HEK293 (cell line): ENCODE measurements at regions not wholly inside any gene's neighbourhood (a gene's known extent, or its start where the extent isn't known, plus 50 kb on each side); places are given as distances from the start of the nearest gene placed in this dataset.

Source experiments
- ZNF138 ChIP-seq: fragments of 450-650 bp; formaldehyde crosslinking; IDR thresholded peaks from 2 replicates; pipeline ENCODE4 v1.5.1; 2016; ENCODE audit warnings: missing biosample characterization, missing genetic modification characterization, borderline replicate concordance
- ZNF24 ChIP-seq: fragments of 450-650 bp; formaldehyde crosslinking; IDR thresholded peaks from 2 replicates; pipeline ENCODE4 v1.5.1; 2016; ENCODE audit warnings: missing biosample characterization, missing genetic modification characterization
- ZNF560 ChIP-seq: fragments of 450-650 bp; formaldehyde crosslinking; IDR thresholded peaks from 2 replicates; pipeline ENCODE4 v1.5.1; 2017; ENCODE audit warnings: missing biosample characterization, missing genetic modification characterization, borderline replicate concordance
- ZNF768 ChIP-seq: fragments of 450-650 bp; formaldehyde crosslinking; IDR thresholded peaks from 2 replicates; pipeline ENCODE4 v1.5.1; 2018; ENCODE audit warnings: missing biosample characterization, mild to moderate bottlenecking, missing genetic modification characterization
- ZNF776 ChIP-seq: fragments of 450-650 bp; formaldehyde crosslinking; IDR thresholded peaks from 2 replicates; pipeline ENCODE4 v1.5.0; 2017; ENCODE audit warnings: missing biosample characterization, missing genetic modification characterization, borderline replicate concordance
- TF ChIP-seq, protein P1 (sequence below): fragments of 450-650 bp; formaldehyde crosslinking; IDR thresholded peaks from 2 replicates; pipeline ENCODE4 v1.5.1; 2016; ENCODE audit warnings: missing biosample characterization, missing genetic modification characterization
- TF ChIP-seq, protein P2 (sequence below): fragments of 450-650 bp; formaldehyde crosslinking; IDR thresholded peaks from 2 replicates; pipeline ENCODE4 v1.5.1; 2016; ENCODE audit warnings: missing biosample characterization, missing genetic modification characterization
- TF ChIP-seq, protein P3 (sequence below): fragments of 450-650 bp; formaldehyde crosslinking; IDR thresholded peaks from 2 replicates; pipeline ENCODE4 v1.5.1; 2016; ENCODE audit warnings: missing biosample characterization, missing genetic modification characterization
- TF ChIP-seq, protein P4 (sequence below): fragments of 450-650 bp; formaldehyde crosslinking; IDR thresholded peaks from 2 replicates; pipeline ENCODE4 v1.5.1; 2016; ENCODE audit warnings: missing biosample characterization, missing genetic modification characterization
- TF ChIP-seq, protein P5 (sequence below): fragments of 450-650 bp; formaldehyde crosslinking; IDR thresholded peaks from 2 replicates; pipeline ENCODE4 v1.5.1; 2017; ENCODE audit warnings: missing biosample characterization, missing genetic modification characterization
- TF ChIP-seq, protein P6 (sequence below): fragments of 450-650 bp; formaldehyde crosslinking; IDR thresholded peaks from 2 replicates; pipeline ENCODE4 v1.5.1; 2016; ENCODE audit warnings: missing biosample characterization, missing genetic modification characterization
- TF ChIP-seq, protein P7 (sequence below): fragments of 450-650 bp; formaldehyde crosslinking; IDR thresholded peaks from 2 replicates; pipeline ENCODE4 v1.5.1; 2016; ENCODE audit warnings: missing biosample characterization, missing genetic modification characterization, borderline replicate concordance
- TF ChIP-seq, protein P8 (sequence below): fragments of 450-650 bp; formaldehyde crosslinking; conservative IDR thresholded peaks from 2 replicates; pipeline ENCODE4 v1.5.1; 2016; ENCODE audit warnings: low read depth, missing biosample characterization, missing genetic modification characterization

DNA sequence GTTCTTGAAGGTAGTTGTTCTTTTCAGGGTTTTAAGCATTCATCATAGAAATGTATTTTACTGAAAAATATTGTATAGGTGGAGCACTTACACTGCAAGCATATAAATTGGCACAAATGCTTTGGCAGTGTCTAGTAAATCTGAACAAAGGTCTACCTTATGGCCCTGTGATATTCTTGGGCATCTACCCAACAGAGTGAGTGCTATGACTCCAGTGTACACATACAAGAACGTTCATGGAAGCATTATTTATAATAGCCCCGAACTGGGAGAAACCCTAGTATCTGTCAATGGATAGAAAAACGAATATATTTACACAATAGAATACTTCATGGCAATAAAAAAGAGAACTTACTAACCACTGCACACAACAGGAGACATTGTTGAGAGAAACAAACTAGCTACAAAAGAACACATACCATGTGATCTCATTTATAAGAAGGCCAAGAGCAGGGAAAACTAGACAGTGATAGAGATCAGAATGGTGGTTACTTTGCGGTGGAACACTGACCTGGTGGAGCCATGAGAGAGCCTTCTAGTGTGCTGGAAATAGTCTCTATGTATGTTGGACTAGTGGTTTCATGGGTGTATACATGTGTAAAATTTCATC, 96.0 kb downstream of the MAB21L3 start:
- no peak for TF ChIP-seq ZNF776 (tag by site-specific recombination)
- TF ChIP-seq, protein P1, sequence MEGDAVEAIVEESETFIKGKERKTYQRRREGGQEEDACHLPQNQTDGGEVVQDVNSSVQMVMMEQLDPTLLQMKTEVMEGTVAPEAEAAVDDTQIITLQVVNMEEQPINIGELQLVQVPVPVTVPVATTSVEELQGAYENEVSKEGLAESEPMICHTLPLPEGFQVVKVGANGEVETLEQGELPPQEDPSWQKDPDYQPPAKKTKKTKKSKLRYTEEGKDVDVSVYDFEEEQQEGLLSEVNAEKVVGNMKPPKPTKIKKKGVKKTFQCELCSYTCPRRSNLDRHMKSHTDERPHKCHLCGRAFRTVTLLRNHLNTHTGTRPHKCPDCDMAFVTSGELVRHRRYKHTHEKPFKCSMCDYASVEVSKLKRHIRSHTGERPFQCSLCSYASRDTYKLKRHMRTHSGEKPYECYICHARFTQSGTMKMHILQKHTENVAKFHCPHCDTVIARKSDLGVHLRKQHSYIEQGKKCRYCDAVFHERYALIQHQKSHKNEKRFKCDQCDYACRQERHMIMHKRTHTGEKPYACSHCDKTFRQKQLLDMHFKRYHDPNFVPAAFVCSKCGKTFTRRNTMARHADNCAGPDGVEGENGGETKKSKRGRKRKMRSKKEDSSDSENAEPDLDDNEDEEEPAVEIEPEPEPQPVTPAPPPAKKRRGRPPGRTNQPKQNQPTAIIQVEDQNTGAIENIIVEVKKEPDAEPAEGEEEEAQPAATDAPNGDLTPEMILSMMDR = no peak
- TF ChIP-seq ZNF138 (tag by site-specific recombination) = no peak
- TF ChIP-seq, protein P2, sequence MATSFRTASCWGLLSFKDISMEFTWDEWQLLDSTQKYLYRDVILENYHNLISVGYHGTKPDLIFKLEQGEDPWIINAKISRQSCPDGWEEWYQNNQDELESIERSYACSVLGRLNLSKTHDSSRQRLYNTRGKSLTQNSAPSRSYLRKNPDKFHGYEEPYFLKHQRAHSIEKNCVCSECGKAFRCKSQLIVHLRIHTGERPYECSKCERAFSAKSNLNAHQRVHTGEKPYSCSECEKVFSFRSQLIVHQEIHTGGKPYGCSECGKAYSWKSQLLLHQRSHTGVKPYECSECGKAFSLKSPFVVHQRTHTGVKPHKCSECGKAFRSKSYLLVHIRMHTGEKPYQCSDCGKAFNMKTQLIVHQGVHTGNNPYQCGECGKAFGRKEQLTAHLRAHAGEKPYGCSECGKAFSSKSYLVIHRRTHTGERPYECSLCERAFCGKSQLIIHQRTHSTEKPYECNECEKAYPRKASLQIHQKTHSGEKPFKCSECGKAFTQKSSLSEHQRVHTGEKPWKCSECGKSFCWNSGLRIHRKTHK (tag by site-specific recombination) = no peak
- TF ChIP-seq ZNF24 = no peak
- TF ChIP-seq, protein P3, sequence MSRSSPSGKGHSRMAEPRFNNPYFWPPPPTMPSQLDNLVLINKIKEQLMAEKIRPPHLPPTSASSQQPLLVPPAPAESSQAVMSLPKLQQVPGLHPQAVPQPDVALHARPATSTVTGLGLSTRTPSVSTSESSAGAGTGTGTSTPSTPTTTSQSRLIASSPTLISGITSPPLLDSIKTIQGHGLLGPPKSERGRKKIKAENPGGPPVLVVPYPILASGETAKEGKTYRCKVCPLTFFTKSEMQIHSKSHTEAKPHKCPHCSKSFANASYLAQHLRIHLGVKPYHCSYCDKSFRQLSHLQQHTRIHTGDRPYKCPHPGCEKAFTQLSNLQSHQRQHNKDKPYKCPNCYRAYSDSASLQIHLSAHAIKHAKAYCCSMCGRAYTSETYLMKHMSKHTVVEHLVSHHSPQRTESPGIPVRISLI = no peak
- TF ChIP-seq, protein P4, sequence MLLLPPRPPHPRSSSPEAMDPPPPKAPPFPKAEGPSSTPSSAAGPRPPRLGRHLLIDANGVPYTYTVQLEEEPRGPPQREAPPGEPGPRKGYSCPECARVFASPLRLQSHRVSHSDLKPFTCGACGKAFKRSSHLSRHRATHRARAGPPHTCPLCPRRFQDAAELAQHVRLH (tag by site-specific recombination) = no peak
- no peak for TF ChIP-seq ZNF768
- TF ChIP-seq, protein P5, sequence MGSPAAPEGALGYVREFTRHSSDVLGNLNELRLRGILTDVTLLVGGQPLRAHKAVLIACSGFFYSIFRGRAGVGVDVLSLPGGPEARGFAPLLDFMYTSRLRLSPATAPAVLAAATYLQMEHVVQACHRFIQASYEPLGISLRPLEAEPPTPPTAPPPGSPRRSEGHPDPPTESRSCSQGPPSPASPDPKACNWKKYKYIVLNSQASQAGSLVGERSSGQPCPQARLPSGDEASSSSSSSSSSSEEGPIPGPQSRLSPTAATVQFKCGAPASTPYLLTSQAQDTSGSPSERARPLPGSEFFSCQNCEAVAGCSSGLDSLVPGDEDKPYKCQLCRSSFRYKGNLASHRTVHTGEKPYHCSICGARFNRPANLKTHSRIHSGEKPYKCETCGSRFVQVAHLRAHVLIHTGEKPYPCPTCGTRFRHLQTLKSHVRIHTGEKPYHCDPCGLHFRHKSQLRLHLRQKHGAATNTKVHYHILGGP (tag by site-specific recombination) = no peak
- TF ChIP-seq, protein P6, sequence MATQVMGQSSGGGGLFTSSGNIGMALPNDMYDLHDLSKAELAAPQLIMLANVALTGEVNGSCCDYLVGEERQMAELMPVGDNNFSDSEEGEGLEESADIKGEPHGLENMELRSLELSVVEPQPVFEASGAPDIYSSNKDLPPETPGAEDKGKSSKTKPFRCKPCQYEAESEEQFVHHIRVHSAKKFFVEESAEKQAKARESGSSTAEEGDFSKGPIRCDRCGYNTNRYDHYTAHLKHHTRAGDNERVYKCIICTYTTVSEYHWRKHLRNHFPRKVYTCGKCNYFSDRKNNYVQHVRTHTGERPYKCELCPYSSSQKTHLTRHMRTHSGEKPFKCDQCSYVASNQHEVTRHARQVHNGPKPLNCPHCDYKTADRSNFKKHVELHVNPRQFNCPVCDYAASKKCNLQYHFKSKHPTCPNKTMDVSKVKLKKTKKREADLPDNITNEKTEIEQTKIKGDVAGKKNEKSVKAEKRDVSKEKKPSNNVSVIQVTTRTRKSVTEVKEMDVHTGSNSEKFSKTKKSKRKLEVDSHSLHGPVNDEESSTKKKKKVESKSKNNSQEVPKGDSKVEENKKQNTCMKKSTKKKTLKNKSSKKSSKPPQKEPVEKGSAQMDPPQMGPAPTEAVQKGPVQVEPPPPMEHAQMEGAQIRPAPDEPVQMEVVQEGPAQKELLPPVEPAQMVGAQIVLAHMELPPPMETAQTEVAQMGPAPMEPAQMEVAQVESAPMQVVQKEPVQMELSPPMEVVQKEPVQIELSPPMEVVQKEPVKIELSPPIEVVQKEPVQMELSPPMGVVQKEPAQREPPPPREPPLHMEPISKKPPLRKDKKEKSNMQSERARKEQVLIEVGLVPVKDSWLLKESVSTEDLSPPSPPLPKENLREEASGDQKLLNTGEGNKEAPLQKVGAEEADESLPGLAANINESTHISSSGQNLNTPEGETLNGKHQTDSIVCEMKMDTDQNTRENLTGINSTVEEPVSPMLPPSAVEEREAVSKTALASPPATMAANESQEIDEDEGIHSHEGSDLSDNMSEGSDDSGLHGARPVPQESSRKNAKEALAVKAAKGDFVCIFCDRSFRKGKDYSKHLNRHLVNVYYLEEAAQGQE (tag by site-specific recombination) = no peak
- no peak for TF ChIP-seq ZNF560 (tag by site-specific recombination)
- TF ChIP-seq, protein P7, sequence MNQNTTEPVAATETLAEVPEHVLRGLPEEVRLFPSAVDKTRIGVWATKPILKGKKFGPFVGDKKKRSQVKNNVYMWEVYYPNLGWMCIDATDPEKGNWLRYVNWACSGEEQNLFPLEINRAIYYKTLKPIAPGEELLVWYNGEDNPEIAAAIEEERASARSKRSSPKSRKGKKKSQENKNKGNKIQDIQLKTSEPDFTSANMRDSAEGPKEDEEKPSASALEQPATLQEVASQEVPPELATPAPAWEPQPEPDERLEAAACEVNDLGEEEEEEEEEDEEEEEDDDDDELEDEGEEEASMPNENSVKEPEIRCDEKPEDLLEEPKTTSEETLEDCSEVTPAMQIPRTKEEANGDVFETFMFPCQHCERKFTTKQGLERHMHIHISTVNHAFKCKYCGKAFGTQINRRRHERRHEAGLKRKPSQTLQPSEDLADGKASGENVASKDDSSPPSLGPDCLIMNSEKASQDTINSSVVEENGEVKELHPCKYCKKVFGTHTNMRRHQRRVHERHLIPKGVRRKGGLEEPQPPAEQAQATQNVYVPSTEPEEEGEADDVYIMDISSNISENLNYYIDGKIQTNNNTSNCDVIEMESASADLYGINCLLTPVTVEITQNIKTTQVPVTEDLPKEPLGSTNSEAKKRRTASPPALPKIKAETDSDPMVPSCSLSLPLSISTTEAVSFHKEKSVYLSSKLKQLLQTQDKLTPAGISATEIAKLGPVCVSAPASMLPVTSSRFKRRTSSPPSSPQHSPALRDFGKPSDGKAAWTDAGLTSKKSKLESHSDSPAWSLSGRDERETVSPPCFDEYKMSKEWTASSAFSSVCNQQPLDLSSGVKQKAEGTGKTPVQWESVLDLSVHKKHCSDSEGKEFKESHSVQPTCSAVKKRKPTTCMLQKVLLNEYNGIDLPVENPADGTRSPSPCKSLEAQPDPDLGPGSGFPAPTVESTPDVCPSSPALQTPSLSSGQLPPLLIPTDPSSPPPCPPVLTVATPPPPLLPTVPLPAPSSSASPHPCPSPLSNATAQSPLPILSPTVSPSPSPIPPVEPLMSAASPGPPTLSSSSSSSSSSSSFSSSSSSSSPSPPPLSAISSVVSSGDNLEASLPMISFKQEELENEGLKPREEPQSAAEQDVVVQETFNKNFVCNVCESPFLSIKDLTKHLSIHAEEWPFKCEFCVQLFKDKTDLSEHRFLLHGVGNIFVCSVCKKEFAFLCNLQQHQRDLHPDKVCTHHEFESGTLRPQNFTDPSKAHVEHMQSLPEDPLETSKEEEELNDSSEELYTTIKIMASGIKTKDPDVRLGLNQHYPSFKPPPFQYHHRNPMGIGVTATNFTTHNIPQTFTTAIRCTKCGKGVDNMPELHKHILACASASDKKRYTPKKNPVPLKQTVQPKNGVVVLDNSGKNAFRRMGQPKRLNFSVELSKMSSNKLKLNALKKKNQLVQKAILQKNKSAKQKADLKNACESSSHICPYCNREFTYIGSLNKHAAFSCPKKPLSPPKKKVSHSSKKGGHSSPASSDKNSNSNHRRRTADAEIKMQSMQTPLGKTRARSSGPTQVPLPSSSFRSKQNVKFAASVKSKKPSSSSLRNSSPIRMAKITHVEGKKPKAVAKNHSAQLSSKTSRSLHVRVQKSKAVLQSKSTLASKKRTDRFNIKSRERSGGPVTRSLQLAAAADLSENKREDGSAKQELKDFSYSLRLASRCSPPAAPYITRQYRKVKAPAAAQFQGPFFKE (tag by site-specific recombination) = no peak
- TF ChIP-seq, protein P8, sequence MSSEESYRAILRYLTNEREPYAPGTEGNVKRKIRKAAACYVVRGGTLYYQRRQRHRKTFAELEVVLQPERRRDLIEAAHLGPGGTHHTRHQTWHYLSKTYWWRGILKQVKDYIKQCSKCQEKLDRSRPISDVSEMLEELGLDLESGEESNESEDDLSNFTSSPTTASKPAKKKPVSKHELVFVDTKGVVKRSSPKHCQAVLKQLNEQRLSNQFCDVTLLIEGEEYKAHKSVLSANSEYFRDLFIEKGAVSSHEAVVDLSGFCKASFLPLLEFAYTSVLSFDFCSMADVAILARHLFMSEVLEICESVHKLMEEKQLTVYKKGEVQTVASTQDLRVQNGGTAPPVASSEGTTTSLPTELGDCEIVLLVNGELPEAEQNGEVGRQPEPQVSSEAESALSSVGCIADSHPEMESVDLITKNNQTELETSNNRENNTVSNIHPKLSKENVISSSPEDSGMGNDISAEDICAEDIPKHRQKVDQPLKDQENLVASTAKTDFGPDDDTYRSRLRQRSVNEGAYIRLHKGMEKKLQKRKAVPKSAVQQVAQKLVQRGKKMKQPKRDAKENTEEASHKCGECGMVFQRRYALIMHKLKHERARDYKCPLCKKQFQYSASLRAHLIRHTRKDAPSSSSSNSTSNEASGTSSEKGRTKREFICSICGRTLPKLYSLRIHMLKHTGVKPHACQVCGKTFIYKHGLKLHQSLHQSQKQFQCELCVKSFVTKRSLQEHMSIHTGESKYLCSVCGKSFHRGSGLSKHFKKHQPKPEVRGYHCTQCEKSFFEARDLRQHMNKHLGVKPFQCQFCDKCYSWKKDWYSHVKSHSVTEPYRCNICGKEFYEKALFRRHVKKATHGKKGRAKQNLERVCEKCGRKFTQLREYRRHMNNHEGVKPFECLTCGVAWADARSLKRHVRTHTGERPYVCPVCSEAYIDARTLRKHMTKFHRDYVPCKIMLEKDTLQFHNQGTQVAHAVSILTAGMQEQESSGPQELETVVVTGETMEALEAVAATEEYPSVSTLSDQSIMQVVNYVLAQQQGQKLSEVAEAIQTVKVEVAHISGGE (tag by site-specific recombination) = no peak
